Neutrophil (primary cell): ENCODE measurements at regions not wholly inside any gene's neighbourhood (a gene's known extent, or its start where the extent isn't known, plus 50 kb on each side); places are given as distances from the start of the nearest gene placed in this dataset.

Experiments
- H3K27ac ChIP-seq: fragments of 200-600 bp; sonication (generic); 2 replicates; pipeline ENCODE4 v1.5.1; 2016; ENCODE audit warnings: mild to moderate bottlenecking, moderate library complexity
- H3K27me3 ChIP-seq: fragments of 200-600 bp; sonication (generic); 2 replicates; pipeline ENCODE4 v1.6.0; 2016; ENCODE audit warnings: mild to moderate bottlenecking
- H3K36me3 ChIP-seq: fragments of 200-600 bp; sonication (generic); 2 replicates; pipeline ENCODE4 v1.5.1; 2017
- H3K4me1 ChIP-seq, 2 experiments: fragments of 200-600 bp in 1 of 2; sonication (generic) in 1 of 2; 1 replicate in 1 of 2; 2 replicates in 1 of 2; pipeline versions ENCODE4 v1.5.1 to v1.6.1; 2013 to 2016; ENCODE audit warnings: low read depth in 1 of 2, low read length in 1 of 2, mild to moderate bottlenecking in 1 of 2, moderate library complexity in 1 of 2; ENCODE audit not compliant: control insufficient read depth in 1 of 2, insufficient read depth in 1 of 2
- H3K4me3 ChIP-seq, 2 experiments: fragments of 200-600 bp in 1 of 2; sonication (generic) in 1 of 2; 1 replicate in 1 of 2; 2 replicates in 1 of 2; pipeline ENCODE4 v1.5.1; 2013 to 2016; ENCODE audit warnings: low read depth in 1 of 2, low read length in 1 of 2, mild to moderate bottlenecking in 1 of 2, moderate library complexity in 1 of 2
- H3K9me3 ChIP-seq: fragments of 200-600 bp; sonication (generic); 2 replicates; pipeline ENCODE4 v1.5.1; 2016
- TF ChIP-seq, protein P1 (sequence below): fragments of 200-600 bp; sonication (generic); IDR thresholded peaks from 2 replicates; pipeline ENCODE4 v1.5.1; 2016; ENCODE audit warnings: antibody characterized with exemption

DNA sequence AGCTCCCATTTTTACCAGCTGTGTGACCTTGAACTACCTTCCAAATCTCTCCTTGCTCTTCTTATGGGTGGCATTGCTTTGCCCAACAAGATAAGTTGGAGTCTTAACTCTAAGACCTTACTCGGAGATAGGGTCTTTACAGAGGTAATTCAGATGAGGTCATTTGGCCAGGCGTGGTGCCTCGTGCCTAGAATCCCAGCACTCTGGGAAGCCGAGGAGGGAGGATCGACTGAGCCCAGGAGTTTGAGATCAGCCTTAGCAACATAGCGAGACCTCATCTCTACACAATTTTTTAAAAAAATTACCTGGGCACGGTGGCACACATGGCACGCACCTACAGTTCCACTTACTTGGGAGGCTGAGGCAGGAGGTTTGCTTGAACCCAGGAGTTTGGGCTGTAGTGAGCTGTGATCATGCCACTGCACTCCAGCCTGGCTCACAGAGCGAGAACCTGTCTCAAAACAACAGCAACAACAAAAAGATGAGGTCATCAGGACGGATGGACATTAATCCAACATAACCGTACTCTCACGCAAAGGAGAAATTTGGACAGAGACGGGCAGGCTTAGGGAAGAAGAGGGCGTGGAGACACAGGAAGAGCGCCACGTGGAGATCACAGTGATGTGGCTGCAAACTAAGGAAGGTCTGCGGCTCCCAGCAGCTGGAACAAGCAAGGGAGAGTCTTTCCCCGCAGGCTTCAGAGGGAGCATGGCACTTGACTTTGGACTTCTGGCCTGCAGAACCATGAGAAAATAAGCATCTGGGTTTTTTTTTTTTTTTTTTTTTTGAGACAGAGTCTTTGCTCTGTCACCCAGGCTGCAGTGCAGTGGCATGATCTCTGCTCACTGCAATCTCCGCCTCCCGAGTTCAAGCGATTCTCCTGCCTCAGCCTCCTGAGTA, 122.3 kb upstream of the CARD11 start:
- Histone ChIP-seq H3K36me3 (no peaks in the 10 kb centered on the region), H3K4me3 (no peak overlapping the region), H3K9me3 (no peaks in the 10 kb centered on the region), H3K27me3 (no peaks in the 10 kb centered on the region), H3K27ac (no peak overlapping the region), H3K4me1 (no peaks in the 10 kb centered on the region)
- TF ChIP-seq, protein P1, sequence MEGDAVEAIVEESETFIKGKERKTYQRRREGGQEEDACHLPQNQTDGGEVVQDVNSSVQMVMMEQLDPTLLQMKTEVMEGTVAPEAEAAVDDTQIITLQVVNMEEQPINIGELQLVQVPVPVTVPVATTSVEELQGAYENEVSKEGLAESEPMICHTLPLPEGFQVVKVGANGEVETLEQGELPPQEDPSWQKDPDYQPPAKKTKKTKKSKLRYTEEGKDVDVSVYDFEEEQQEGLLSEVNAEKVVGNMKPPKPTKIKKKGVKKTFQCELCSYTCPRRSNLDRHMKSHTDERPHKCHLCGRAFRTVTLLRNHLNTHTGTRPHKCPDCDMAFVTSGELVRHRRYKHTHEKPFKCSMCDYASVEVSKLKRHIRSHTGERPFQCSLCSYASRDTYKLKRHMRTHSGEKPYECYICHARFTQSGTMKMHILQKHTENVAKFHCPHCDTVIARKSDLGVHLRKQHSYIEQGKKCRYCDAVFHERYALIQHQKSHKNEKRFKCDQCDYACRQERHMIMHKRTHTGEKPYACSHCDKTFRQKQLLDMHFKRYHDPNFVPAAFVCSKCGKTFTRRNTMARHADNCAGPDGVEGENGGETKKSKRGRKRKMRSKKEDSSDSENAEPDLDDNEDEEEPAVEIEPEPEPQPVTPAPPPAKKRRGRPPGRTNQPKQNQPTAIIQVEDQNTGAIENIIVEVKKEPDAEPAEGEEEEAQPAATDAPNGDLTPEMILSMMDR: no peak

DNA sequence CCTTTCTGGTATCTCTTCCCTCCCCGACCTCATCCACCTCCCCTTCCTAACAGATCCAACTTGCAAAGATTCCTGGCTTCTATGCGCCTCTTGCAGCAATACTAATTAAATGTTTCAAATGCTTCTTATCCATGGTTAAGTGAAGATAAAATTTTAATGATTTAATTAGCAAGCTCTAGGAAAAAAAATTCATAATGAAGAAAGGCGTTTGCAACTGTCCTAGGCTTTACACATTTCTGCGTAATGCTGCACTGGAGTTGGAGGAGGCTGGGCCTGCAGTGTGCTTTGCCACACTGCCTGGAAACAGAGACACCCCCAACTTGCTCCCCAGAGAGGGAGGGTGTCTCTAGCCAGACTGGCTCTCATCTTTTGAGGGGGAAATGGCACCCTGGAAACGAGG, 123.9 kb upstream of the CARD11 start:
- Histone ChIP-seq H3K4me1 (no peaks in the 10 kb centered on the region), H3K27me3 (no peaks in the 10 kb centered on the region)

DNA sequence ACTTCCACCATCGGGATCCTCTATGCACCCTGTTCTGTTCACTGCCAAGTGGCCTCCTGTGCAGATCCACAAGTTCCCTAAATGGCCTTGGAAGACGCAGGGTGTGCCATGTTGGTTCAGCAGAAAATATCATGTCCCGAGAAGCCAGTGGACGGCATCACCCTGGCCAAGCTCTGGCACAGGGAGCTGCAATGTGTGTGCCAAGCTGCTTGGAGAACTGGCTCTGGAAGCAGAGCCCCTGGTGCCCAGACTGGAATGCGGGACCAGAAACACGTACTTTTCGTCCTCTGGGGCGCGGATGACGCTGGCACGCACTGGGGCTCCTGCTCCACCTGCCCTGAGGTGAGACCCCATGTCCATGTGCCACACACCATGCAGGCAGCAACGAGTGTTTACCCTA, 124.7 kb upstream of the CARD11 start:
- H3K4me1 ChIP-seq: no peaks in the 10 kb centered on the region
- H3K27ac ChIP-seq: no peak overlapping the region
- no peaks in the 10 kb centered on the region for H3K36me3 ChIP-seq
- H3K4me3 ChIP-seq: no peak overlapping the region
- no peaks in the 10 kb centered on the region for H3K27me3 ChIP-seq
- no peaks in the 10 kb centered on the region for H3K9me3 ChIP-seq
- TF ChIP-seq, protein P1: no peak

More for the DNA sequence above, 123.9 kb upstream of the CARD11 start:
- Histone ChIP-seq H3K4me3 (no peak overlapping the region), H3K9me3 (no peaks in the 10 kb centered on the region), H3K27ac (no peak overlapping the region), H3K36me3 (no peaks in the 10 kb centered on the region)
- TF ChIP-seq, protein P1: no peak

DNA sequence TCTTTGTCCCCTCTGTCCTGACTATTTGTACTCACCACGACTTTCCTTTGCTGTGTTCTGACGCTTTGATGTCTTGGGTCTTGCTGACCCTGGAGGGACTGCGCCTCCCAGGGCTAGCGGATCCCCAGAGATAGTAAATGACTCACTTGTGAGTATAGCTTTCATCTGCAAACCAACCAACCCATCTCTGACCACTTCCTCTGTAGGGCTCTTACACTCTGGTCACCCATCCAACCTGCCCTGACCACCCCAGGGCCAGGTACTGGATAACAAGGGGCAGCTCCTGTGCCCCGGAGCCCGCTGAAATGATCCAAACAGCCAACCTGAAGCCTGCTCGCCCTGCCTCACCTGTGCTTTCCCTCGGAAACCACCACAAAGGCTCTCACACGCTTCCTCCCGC, 125.2 kb upstream of the CARD11 start:
- H3K36me3 ChIP-seq: no peaks in the 10 kb centered on the region
- TF ChIP-seq, protein P1: no peak
- no peak overlapping the region for H3K27ac ChIP-seq
- H3K4me3 ChIP-seq: no peak overlapping the region
- no peaks in the 10 kb centered on the region for H3K27me3 ChIP-seq
- H3K9me3 ChIP-seq: no peaks in the 10 kb centered on the region
- no peaks in the 10 kb centered on the region for H3K4me1 ChIP-seq

DNA sequence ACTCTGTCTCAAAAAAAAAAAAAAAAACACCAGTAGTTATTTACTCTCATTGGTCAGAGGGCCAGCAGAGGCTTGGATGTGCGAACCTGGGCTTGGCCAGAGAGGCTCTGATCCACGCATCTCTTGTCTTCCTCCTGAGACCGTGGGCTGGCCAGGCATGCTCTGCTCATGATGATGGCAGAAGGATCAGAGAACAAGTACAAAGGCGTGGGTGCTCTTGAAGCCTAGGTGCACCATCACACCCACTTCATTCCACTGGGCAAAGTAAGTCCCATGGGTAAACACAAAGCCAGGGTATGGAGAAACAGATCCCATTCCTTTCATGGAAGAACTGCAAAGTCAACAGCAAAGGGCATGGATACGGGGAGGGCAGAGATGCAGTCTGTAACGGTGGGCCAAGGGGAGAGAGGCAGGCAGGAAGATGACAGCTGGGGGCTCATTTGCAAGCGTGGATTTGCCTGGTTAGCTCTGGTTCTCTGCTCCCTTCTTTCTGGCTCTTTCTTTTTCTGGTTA, 128.2 kb upstream of the SDK1 start:
- Histone ChIP-seq H3K27me3 (peaks cover 3% of the 10 kb centered on the region), H3K27ac (no peak overlapping the region), H3K4me1 (no peaks in the 10 kb centered on the region), H3K36me3 (no peaks in the 10 kb centered on the region), H3K9me3 (no peaks in the 10 kb centered on the region), H3K4me3 (no peak overlapping the region)
- TF ChIP-seq, protein P1: no peak
